ENCODE measurements at regions not wholly inside any gene's neighbourhood (a gene's known extent, or its start where the extent isn't known, plus 50 kb on each side); places are given as distances from the start of the nearest gene placed in this dataset.

DNA sequence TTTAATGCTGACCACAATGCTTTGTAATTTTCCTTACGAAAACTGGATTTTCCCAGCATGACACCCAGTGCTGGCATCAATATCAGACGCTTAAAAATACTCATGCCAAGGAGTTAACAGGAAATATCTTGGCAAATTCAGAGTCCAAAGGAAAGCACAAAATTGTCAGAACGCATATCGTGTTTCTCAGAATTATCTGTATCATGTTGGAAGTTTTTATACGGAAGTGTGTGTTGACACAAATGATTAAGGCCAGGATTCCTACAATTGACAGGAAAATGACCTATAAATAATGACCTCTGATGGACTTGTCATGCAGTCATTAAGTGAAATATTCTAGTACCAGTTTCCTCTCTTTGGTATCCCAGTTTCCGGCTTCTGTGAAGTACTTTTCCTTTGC is 132.1 kb upstream of the TLL1 start:
- no peak overlapping the region for H3K4me3 ChIP-seq (ENCODE audit: low read depth, low read length)
- TF ChIP-seq, protein P1, sequence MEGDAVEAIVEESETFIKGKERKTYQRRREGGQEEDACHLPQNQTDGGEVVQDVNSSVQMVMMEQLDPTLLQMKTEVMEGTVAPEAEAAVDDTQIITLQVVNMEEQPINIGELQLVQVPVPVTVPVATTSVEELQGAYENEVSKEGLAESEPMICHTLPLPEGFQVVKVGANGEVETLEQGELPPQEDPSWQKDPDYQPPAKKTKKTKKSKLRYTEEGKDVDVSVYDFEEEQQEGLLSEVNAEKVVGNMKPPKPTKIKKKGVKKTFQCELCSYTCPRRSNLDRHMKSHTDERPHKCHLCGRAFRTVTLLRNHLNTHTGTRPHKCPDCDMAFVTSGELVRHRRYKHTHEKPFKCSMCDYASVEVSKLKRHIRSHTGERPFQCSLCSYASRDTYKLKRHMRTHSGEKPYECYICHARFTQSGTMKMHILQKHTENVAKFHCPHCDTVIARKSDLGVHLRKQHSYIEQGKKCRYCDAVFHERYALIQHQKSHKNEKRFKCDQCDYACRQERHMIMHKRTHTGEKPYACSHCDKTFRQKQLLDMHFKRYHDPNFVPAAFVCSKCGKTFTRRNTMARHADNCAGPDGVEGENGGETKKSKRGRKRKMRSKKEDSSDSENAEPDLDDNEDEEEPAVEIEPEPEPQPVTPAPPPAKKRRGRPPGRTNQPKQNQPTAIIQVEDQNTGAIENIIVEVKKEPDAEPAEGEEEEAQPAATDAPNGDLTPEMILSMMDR (IDR thresholded peaks at IDR 0.05; ENCODE audit: insufficient read depth, low read depth, low read length), result no peak
- no peak for DNase-seq (ENCODE audit: low read depth)

DNA sequence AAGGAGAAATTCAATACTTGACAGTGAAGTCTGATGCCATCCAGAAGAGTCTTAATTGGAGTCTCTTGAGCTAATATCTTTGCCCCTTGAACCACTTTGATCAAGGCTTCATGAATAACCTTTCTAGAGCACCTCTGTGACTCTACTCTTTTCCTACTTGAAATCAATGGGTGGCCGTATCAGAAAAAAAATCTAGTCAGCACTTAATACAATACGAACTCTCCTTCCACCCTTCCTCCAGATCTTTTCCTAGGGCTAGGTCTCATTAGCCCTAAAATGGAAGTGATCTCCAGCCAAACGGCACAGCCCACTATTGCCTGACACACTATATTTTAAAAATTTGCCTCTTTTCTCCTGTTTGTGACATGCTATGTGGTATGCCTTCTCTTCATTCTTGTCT is 129.6 kb upstream of the TLL1 start:
- TF ChIP-seq, protein P1 (IDR thresholded peaks at IDR 0.05; ENCODE audit: insufficient read depth, low read depth, low read length), result no peak
- no peak overlapping the region for H3K4me3 ChIP-seq (ENCODE audit: low read depth, low read length)
- no peak for DNase-seq (ENCODE audit: low read depth)

DNA sequence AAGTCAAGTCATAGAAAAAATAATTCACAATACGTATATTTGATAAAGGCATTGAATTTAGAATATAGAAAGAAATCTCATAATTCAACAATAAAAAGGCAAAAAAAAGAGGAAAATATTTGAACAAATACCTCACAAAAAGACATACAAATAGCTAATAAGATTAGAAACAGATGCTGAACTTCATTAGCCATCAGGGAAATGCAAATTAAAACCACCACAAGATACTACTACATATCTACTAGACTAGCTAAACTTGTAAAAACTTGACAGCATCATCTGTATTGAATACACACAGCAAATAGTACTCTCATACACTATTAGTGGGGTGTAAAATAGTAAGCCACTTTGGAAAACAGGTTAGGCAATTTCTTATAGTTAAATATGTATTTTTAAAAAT is 128.7 kb upstream of the TLL1 start:
- no peak for DNase-seq (ENCODE audit: low read depth)
- H3K4me3 ChIP-seq (ENCODE audit: low read depth, low read length), result no peak overlapping the region
- TF ChIP-seq, protein P1 (IDR thresholded peaks at IDR 0.05; ENCODE audit: insufficient read depth, low read depth, low read length), result no peak

DNA sequence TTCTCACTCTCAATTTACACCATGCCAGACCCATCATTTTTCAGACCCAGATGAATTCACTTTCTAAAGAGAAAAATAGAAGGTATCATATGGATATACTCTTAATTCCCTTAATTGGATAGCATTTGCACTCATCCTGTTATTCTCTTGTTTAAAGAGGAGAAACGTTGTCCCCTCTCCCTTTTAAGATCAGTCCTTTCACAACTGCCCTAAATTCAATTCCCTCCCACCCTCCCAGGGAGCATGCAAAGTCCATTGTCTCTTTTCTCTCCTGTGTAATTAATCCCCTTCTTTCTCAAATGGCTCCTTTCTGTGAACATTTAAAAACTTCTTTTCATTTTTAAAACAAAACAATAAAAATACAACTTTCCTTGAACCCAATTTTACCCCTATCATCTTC is 124.7 kb upstream of the TLL1 start:
- H3K4me3 ChIP-seq (ENCODE audit: low read depth, low read length), result no peak overlapping the region
- no peak for DNase-seq (ENCODE audit: low read depth)
- TF ChIP-seq, protein P1 (IDR thresholded peaks at IDR 0.05; ENCODE audit: insufficient read depth, low read depth, low read length), result no peak

DNA sequence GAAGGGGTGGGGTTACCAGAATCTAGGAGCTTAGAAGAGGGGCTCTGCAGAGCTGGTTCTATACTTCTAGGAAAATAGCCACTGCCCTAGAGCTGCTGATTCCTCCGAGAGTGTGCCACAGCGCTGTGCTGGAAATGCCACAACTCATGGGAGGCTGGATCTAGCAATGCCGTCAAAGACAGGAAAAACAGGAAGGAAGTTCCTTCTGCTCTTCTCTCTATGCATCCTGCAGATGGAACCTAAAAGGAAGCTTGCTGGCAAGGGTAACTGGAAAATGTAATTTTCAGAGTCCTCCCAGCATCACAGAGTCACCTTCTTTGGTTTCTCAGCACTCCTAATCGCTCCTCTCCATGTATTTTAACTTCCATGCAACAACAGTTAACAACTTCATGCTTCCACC is 121.2 kb upstream of the TLL1 start:
- TF ChIP-seq, protein P1 (IDR thresholded peaks at IDR 0.05; ENCODE audit: insufficient read depth, low read depth, low read length), result no peak
- no peak overlapping the region for H3K4me3 ChIP-seq (ENCODE audit: low read depth, low read length)
- DNase-seq (ENCODE audit: low read depth), result no peak

DNA sequence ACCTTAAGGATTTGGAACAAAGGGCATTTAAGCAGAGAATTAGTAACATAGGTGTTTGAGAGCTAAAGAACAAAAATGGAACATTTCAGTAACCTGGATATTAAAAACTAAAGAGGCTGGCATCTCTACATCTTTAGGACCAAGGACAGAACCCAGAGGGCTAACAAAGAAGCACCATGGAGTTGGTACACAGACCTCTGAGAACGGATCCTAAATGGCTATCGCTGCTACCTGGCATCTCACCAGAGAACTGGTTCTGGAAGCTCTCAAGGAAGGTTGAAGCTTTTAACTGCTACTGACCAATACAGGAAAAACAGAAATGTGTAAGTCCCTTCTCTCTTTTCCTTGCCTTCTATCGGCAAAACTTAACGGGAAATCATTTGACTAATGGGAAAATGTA is 118.4 kb upstream of the TLL1 start:
- H3K4me3 ChIP-seq (ENCODE audit: low read depth, low read length), result no peak overlapping the region
- no peak for DNase-seq (ENCODE audit: low read depth)
- TF ChIP-seq, protein P1 (IDR thresholded peaks at IDR 0.05; ENCODE audit: insufficient read depth, low read depth, low read length), result no peak

DNA sequence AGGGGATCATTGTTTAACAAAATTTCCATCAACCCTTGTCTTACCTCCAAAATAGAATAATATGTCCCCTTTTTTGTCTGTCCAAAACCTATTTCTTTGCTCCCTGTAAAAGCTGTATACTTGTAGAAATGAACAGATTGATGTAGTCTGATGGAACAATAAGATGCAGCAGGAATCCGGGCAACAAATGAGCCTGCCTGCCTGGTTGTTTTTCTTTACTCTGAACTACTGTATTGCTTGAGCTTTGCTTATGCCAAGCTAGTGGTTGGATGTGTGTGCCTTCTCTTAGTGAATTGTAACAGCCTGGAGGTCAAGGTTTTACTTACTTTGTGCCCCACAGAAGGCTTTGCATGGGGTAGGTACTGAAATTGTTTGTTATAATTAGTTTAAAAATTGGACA is 116.2 kb upstream of the TLL1 start:
- no peak overlapping the region for H3K4me3 ChIP-seq (ENCODE audit: low read depth, low read length)
- DNase-seq (ENCODE audit: low read depth), result no peak
- TF ChIP-seq, protein P1 (IDR thresholded peaks at IDR 0.05; ENCODE audit: insufficient read depth, low read depth, low read length), result no peak

Measured in fibroblast of villous mesenchyme (primary cell).